ENCODE measurements at regions not wholly inside any gene's neighbourhood (a gene's known extent, or its start where the extent isn't known, plus 50 kb on each side); places are given as distances from the start of the nearest gene placed in this dataset.

DNA sequence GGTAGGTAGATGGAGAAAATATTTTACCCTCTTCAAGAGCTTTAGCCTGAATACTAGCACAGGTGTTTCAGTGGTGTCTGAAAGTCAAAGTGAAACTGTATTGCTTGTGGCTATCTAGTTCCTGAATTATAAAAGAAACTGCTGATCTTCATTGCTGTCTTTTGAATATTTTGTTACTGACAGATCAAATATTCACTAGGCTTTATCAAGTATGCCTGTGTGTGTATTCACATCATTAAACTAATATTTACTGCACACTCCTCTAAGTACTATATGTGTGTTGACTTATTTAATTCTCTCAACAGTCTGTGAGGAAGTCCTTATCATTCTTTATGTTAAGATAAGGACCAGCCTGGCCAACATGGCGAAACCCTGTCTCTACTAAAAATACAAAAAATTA is 139.6 kb downstream of the SOCS6 start:
- TF ChIP-seq POLR2A (IDR thresholded peaks at IDR 0.05): no peak
- TF ChIP-seq, protein P1, sequence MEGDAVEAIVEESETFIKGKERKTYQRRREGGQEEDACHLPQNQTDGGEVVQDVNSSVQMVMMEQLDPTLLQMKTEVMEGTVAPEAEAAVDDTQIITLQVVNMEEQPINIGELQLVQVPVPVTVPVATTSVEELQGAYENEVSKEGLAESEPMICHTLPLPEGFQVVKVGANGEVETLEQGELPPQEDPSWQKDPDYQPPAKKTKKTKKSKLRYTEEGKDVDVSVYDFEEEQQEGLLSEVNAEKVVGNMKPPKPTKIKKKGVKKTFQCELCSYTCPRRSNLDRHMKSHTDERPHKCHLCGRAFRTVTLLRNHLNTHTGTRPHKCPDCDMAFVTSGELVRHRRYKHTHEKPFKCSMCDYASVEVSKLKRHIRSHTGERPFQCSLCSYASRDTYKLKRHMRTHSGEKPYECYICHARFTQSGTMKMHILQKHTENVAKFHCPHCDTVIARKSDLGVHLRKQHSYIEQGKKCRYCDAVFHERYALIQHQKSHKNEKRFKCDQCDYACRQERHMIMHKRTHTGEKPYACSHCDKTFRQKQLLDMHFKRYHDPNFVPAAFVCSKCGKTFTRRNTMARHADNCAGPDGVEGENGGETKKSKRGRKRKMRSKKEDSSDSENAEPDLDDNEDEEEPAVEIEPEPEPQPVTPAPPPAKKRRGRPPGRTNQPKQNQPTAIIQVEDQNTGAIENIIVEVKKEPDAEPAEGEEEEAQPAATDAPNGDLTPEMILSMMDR (IDR thresholded peaks at IDR 0.05): no peak

Data from suprapubic skin (tissue), 3 donors.